DND-41 (cell line): ENCODE measurements at regions not wholly inside any gene's neighbourhood (a gene's known extent, or its start where the extent isn't known, plus 50 kb on each side); places are given as distances from the start of the nearest gene placed in this dataset.

Source experiments
- CTCF ChIP-seq: IDR thresholded peaks from 2 replicates; pipeline ENCODE4 v1.5.1; 2012; ENCODE audit warnings: borderline replicate concordance, low read length, moderate library complexity, mild to moderate bottlenecking; ENCODE audit not compliant: poor library complexity, severe bottlenecking; ENCODE audit errors: extremely low read depth
- EZH2 ChIP-seq: IDR thresholded peaks from 3 replicates; pipeline ENCODE4 v1.6.1; 2012; ENCODE audit warnings: borderline replicate concordance, low read depth, mild to moderate bottlenecking, moderate library complexity, low read length, inconsistent platforms; ENCODE audit not compliant: severe bottlenecking

GRCh38 chr13:51523082-51523518 is 61.2 kb upstream of the WDFY2 start:
- TF ChIP-seq CTCF = no peak
- TF ChIP-seq EZH2 = no peak
